ENCODE measurements at regions not wholly inside any gene's neighbourhood (a gene's known extent, or its start where the extent isn't known, plus 50 kb on each side); places are given as distances from the start of the nearest gene placed in this dataset.

GRCh38 chr10:83248106-83248631 is 891.1 kb upstream of the GHITM start:
- TF ChIP-seq REST (IDR thresholded peaks at IDR 0.05) (no peak), ESRRA (IDR thresholded peaks at IDR 0.05; ENCODE audit: borderline replicate concordance, low read length) (no peak), JUN (IDR thresholded peaks at IDR 0.05) (no peak), EP300 (IDR thresholded peaks at IDR 0.05) (no peak), KDM1A (IDR thresholded peaks at IDR 0.05; ENCODE audit: low read depth) (no peak), POLR2AphosphoS2 (conservative IDR thresholded peaks at IDR 0.05; ENCODE audit: low read length) (no peak)
- TF ChIP-seq, protein P1, sequence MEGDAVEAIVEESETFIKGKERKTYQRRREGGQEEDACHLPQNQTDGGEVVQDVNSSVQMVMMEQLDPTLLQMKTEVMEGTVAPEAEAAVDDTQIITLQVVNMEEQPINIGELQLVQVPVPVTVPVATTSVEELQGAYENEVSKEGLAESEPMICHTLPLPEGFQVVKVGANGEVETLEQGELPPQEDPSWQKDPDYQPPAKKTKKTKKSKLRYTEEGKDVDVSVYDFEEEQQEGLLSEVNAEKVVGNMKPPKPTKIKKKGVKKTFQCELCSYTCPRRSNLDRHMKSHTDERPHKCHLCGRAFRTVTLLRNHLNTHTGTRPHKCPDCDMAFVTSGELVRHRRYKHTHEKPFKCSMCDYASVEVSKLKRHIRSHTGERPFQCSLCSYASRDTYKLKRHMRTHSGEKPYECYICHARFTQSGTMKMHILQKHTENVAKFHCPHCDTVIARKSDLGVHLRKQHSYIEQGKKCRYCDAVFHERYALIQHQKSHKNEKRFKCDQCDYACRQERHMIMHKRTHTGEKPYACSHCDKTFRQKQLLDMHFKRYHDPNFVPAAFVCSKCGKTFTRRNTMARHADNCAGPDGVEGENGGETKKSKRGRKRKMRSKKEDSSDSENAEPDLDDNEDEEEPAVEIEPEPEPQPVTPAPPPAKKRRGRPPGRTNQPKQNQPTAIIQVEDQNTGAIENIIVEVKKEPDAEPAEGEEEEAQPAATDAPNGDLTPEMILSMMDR (IDR thresholded peaks at IDR 0.05): no peak

All from A549 (cell line).